Neural progenitor cell (in vitro differentiated cells): ENCODE measurements at regions not wholly inside any gene's neighbourhood (a gene's known extent, or its start where the extent isn't known, plus 50 kb on each side); places are given as distances from the start of the nearest gene placed in this dataset.

Experiments used
- CTCF ChIP-seq: fragments of 200-600 bp; sonication (generic); IDR thresholded peaks from 2 replicates; pipeline ENCODE4 v1.5.1; 2017; ENCODE audit warnings: antibody characterized with exemption, mild to moderate bottlenecking
- EZH2 ChIP-seq: fragments of 200-600 bp; sonication (generic); IDR thresholded peaks from 2 replicates; pipeline ENCODE4 v1.6.1; 2017; ENCODE audit warnings: antibody characterized with exemption, mild to moderate bottlenecking, moderate library complexity

GRCh38 chr14:106317593-106317992 is 791.2 kb downstream of the TMEM121 start:
- TF ChIP-seq CTCF (no peak), EZH2 (no peak)
